ENCODE measurements at regions not wholly inside any gene's neighbourhood (a gene's known extent, or its start where the extent isn't known, plus 50 kb on each side); places are given as distances from the start of the nearest gene placed in this dataset.

DNA sequence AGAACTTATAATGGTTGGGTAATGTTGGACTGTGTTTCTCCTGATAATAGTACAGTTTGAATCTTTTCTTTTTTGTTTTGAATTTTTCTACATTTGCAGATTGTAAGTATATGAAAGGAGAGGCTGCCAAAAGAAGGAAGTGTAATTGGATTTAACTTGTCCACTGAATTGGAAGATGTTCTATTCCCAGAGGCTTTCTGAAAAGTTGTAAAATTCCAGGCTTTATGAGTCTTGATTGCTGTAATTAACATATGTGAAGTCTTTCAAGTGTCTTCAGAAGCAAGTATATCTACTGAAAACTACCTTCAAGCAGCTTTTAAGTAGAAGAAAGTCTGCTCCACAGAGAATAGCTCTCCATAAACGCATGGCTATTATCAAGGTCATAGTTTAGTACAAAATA is 2456.4 kb downstream of the PCDH7 start:
- TF ChIP-seq, protein P1, sequence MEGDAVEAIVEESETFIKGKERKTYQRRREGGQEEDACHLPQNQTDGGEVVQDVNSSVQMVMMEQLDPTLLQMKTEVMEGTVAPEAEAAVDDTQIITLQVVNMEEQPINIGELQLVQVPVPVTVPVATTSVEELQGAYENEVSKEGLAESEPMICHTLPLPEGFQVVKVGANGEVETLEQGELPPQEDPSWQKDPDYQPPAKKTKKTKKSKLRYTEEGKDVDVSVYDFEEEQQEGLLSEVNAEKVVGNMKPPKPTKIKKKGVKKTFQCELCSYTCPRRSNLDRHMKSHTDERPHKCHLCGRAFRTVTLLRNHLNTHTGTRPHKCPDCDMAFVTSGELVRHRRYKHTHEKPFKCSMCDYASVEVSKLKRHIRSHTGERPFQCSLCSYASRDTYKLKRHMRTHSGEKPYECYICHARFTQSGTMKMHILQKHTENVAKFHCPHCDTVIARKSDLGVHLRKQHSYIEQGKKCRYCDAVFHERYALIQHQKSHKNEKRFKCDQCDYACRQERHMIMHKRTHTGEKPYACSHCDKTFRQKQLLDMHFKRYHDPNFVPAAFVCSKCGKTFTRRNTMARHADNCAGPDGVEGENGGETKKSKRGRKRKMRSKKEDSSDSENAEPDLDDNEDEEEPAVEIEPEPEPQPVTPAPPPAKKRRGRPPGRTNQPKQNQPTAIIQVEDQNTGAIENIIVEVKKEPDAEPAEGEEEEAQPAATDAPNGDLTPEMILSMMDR (IDR thresholded peaks at IDR 0.05 in 4 of 5, conservative IDR thresholded peaks at IDR 0.05 in 1 of 5), result no peak
- TF ChIP-seq POLR2A (IDR thresholded peaks at IDR 0.05), result no peak
- H3K4me1 ChIP-seq, result no peaks in the 10 kb centered on the region
- no peaks in the 10 kb centered on the region for H3K36me3 ChIP-seq
- H3K4me3 ChIP-seq, result no peak overlapping the region
- H3K27me3 ChIP-seq, result no peaks in the 10 kb centered on the region
- intact Hi-C loops (cut with DNase I; ENCODE audit: low total_unique reads), result no loop called here
- ATAC-seq (no peak), DNase-seq (no peak)
- in situ Hi-C loops (cut with MboI; ENCODE audit: low sequenced_read_pairs in 4 of 4), result no loop called here
- H3K27ac ChIP-seq, result no peak overlapping the region
- H3K9me3 ChIP-seq, result no peaks in the 10 kb centered on the region

DNA sequence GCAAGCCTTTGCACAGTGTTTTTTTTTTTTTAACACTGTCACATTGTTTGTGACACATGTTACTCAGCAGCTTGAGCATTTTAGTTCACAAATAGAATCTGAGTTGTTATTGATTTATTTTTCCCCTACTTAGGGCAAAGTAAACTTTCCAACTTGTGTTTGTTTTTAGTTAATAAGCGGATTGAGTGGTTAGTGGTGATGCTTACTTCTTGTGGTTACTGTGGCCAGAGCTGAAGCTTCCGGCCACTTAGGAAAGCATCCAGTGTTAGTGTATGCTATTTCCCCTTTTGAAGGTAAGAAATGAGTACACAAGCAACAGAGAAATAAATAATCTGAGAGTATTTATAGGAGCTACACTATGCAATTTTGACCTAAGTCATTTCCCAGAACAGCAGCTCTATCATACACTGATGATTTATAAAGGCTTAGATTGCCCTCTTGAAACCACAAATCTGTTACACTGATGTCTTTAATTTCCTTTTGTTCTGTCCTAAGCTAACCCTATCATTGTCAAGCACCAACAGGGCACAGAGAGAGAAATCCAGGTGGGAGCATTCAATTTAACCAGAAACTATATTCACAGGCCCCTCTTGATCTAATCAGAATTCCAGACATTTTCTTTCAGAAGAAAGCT is 2464.6 kb downstream of the PCDH7 start:
- no peak overlapping the region for H3K27ac ChIP-seq
- ATAC-seq (no peak), DNase-seq (no peak)
- TF ChIP-seq, protein P1 (IDR thresholded peaks at IDR 0.05 in 4 of 5, conservative IDR thresholded peaks at IDR 0.05 in 1 of 5), result no peak
- TF ChIP-seq POLR2A (IDR thresholded peaks at IDR 0.05), result no peak
- H3K36me3 ChIP-seq, result no peaks in the 10 kb centered on the region
- no peak overlapping the region for H3K4me3 ChIP-seq
- in situ Hi-C loops (cut with MboI; ENCODE audit: low sequenced_read_pairs in 4 of 4), result no loop called here
- intact Hi-C loops (cut with DNase I; ENCODE audit: low total_unique reads), result no loop called here
- H3K27me3 ChIP-seq, result no peaks in the 10 kb centered on the region
- H3K4me1 ChIP-seq, result no peaks in the 10 kb centered on the region
- no peaks in the 10 kb centered on the region for H3K9me3 ChIP-seq

- H3K4me3 ChIP-seq, result no peak overlapping the region
- no peaks in the 10 kb centered on the region for H3K4me1 ChIP-seq
- intact Hi-C loops (cut with DNase I; ENCODE audit: low total_unique reads), result no loop called here
- H3K9me3 ChIP-seq, result no peaks in the 10 kb centered on the region
- in situ Hi-C loops (cut with MboI; ENCODE audit: low sequenced_read_pairs in 4 of 4), result no loop called here
- H3K36me3 ChIP-seq, result no peaks in the 10 kb centered on the region
- TF ChIP-seq, protein P1 (IDR thresholded peaks at IDR 0.05 in 4 of 5, conservative IDR thresholded peaks at IDR 0.05 in 1 of 5), result no peak
- TF ChIP-seq POLR2A (IDR thresholded peaks at IDR 0.05), result no peak
- DNase-seq (no peak), ATAC-seq (no peak)
- no peaks in the 10 kb centered on the region for H3K27me3 ChIP-seq
- H3K27ac ChIP-seq, result no peak overlapping the region
These were observed 2466.9 kb downstream of the PCDH7 start for GRCh38 chr4:33187035-33187434.

- no peak for TF ChIP-seq POLR2A (IDR thresholded peaks at IDR 0.05)
- TF ChIP-seq, protein P1 (IDR thresholded peaks at IDR 0.05 in 4 of 5, conservative IDR thresholded peaks at IDR 0.05 in 1 of 5), result no peak
- no peak overlapping the region for H3K27ac ChIP-seq
- intact Hi-C loops (cut with DNase I; ENCODE audit: low total_unique reads) (no loop called here), in situ Hi-C loops (cut with MboI; ENCODE audit: low sequenced_read_pairs in 4 of 4) (no loop called here)
- no peaks in the 10 kb centered on the region for H3K36me3 ChIP-seq
- no peaks in the 10 kb centered on the region for H3K9me3 ChIP-seq
- no peaks in the 10 kb centered on the region for H3K27me3 ChIP-seq
- H3K4me1 ChIP-seq, result no peaks in the 10 kb centered on the region
- DNase-seq (no peak), ATAC-seq (no peak)
- H3K4me3 ChIP-seq, result no peak overlapping the region
These were observed 2468.6 kb downstream of the PCDH7 start for GRCh38 chr4:33188733-33189132.

DNA sequence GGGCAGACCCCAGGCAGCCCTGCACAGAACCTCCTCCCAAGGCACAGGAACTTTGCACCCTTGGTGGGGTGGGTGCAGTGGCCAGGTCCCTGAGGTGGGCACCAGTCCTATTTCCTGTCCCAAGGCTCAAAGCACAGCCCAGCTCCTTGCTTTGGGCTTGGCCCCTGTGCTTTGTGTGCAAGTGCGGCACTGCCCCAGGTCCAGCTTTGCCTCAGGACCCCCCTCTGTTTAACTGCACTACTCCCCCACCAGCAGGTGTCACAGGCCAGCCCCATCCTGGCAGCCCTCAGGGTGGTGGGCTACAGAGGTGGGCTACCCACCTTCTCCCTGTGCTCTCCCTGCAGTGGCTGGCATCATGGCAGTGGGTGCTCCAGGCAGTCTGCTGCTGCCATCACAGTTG is 2469.0 kb downstream of the PCDH7 start:
- Histone ChIP-seq H3K9me3 (no peaks in the 10 kb centered on the region), H3K36me3 (no peaks in the 10 kb centered on the region), H3K4me1 (no peaks in the 10 kb centered on the region), H3K27ac (no peak overlapping the region), H3K27me3 (no peaks in the 10 kb centered on the region), H3K4me3 (no peak overlapping the region)
- TF ChIP-seq, protein P1 (IDR thresholded peaks at IDR 0.05 in 4 of 5, conservative IDR thresholded peaks at IDR 0.05 in 1 of 5), result no peak
- TF ChIP-seq POLR2A (IDR thresholded peaks at IDR 0.05), result no peak
- in situ Hi-C loops (cut with MboI; ENCODE audit: low sequenced_read_pairs in 4 of 4) (no loop called here), intact Hi-C loops (cut with DNase I; ENCODE audit: low total_unique reads) (no loop called here)
- ATAC-seq (no peak), DNase-seq (no peak)
